Erythroblast (primary cell): ENCODE measurements at regions not wholly inside any gene's neighbourhood (a gene's known extent, or its start where the extent isn't known, plus 50 kb on each side); places are given as distances from the start of the nearest gene placed in this dataset.

ENCODE experiments used
- GATA1 ChIP-seq: IDR thresholded peaks from 2 replicates; pipeline ENCODE4 v1.6.1; 2011; ENCODE audit warnings: low read depth, mild to moderate bottlenecking, control low read depth, low read length, moderate library complexity
- POLR2A ChIP-seq: IDR thresholded peaks from 2 replicates; pipeline ENCODE4 v1.6.1; 2011; ENCODE audit warnings: mild to moderate bottlenecking, low read length

DNA sequence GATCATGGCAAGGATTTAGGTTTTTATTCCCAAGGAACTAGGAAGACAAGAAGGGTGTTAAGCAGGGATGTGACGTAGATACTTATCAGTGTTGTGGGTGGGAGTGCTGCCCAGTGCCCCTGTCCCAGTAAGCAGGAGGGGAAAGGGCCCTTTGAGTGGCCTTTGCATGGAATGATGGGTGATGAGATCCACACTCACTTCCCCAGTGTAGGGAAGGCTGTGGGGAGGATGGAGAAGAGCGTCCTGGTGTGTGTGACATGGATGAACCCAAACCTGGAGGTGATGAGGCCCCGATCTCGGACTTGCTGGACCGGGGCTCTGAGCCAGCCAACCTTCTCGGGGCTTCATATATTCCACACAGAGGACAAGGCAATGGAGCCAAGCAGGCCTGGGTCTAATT is 610.9 kb downstream of the CDH26 start:
- TF ChIP-seq POLR2A (no peak), GATA1 (no peak)
